ENCODE measurements at regions not wholly inside any gene's neighbourhood (a gene's known extent, or its start where the extent isn't known, plus 50 kb on each side); places are given as distances from the start of the nearest gene placed in this dataset.

DNA sequence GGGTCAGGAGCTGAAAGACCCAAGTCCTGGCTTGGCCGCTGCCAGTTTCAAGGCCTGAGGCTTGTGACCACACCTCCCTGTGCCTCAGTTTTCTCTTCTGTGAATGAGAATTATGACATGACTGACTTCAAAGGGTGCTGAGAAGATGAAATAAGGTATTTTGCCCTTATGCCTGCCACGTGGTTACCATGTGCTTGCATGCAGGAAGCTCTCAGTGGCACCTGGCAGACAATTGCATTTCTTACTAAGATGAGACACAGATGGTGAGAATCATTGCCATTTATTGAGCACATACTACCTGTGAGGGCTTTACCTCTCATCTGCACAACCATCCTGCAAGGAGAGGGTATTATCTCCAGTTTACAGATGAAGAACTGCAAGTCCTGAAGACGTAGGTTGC, 69.8 kb downstream of the MRM1 start:
- no peak overlapping the region for H3K27ac Mint-ChIP-seq (ENCODE audit: unreplicated experiment)
- no peak for TF ChIP-seq CTCF (IDR thresholded peaks at IDR 0.05; ENCODE audit: partially characterized antibody, unreplicated experiment)
- DNase-seq, result no peak
- H3K27me3 Mint-ChIP-seq (ENCODE audit: unreplicated experiment), result peaks cover 8% of the 10 kb centered on the region
- no peaks in the 10 kb centered on the region for H3K9me3 Mint-ChIP-seq (ENCODE audit: unreplicated experiment)
- H3K4me1 Mint-ChIP-seq (ENCODE audit: low read depth, unreplicated experiment), result no peaks in the 10 kb centered on the region
- no peaks in the 10 kb centered on the region for H3K36me3 Mint-ChIP-seq (ENCODE audit: unreplicated experiment)
- H3K4me3 Mint-ChIP-seq (ENCODE audit: unreplicated experiment), result no peak overlapping the region

DNA sequence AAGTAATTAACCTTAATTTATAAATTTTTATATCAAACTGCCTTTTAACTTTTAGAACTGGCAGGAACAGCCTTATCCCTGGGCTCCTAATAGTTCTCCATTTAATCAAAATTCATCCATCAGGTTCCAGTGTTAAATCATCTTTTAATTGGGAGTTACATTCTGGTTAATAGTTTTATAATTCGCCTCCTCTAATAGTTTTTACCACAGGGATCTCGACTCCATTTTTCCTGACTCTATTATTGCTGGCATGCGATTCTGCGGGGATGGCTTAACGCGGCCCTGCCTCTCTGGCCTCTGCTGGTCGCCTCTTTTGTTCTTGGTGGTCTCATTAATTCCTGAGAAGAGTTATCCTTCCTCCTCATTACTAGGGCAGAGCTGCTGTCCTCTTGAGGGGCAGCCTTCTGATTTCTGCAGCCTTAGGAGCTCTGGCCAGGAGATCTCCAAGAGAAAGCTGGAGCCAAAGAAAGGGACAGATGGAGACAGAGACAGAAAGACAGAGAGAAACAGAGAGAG, 71.1 kb downstream of the MRM1 start:
- Mint-ChIP-seq H3K27ac (ENCODE audit: unreplicated experiment) (no peak overlapping the region), H3K4me1 (ENCODE audit: low read depth, unreplicated experiment) (no peaks in the 10 kb centered on the region), H3K36me3 (ENCODE audit: unreplicated experiment) (no peaks in the 10 kb centered on the region), H3K27me3 (ENCODE audit: unreplicated experiment) (peaks cover 8% of the 10 kb centered on the region), H3K4me3 (ENCODE audit: unreplicated experiment) (no peak overlapping the region), H3K9me3 (ENCODE audit: unreplicated experiment) (no peaks in the 10 kb centered on the region)
- TF ChIP-seq CTCF (IDR thresholded peaks at IDR 0.05; ENCODE audit: partially characterized antibody, unreplicated experiment), result no peak
- no peak for DNase-seq

GRCh38 chr17:36673068-36673467, 71.7 kb downstream of the MRM1 start:
- H3K4me1 Mint-ChIP-seq (ENCODE audit: low read depth, unreplicated experiment), result no peaks in the 10 kb centered on the region
- no peak for DNase-seq
- no peak overlapping the region for H3K27ac Mint-ChIP-seq (ENCODE audit: unreplicated experiment)
- no peaks in the 10 kb centered on the region for H3K36me3 Mint-ChIP-seq (ENCODE audit: unreplicated experiment)
- no peak for TF ChIP-seq CTCF (IDR thresholded peaks at IDR 0.05; ENCODE audit: partially characterized antibody, unreplicated experiment)
- no peaks in the 10 kb centered on the region for H3K9me3 Mint-ChIP-seq (ENCODE audit: unreplicated experiment)
- no peak overlapping the region for H3K4me3 Mint-ChIP-seq (ENCODE audit: unreplicated experiment)
- H3K27me3 Mint-ChIP-seq (ENCODE audit: unreplicated experiment), result peaks cover 8% of the 10 kb centered on the region

GRCh38 chr17:36673637-36674277, 72.4 kb downstream of the MRM1 start:
- no peaks in the 10 kb centered on the region for H3K4me1 Mint-ChIP-seq (ENCODE audit: low read depth, unreplicated experiment)
- no peaks in the 10 kb centered on the region for H3K9me3 Mint-ChIP-seq (ENCODE audit: unreplicated experiment)
- DNase-seq, result no peak
- peaks cover 8% of the 10 kb centered on the region for H3K27me3 Mint-ChIP-seq (ENCODE audit: unreplicated experiment)
- no peaks in the 10 kb centered on the region for H3K36me3 Mint-ChIP-seq (ENCODE audit: unreplicated experiment)
- H3K4me3 Mint-ChIP-seq (ENCODE audit: unreplicated experiment), result no peak overlapping the region
- H3K27ac Mint-ChIP-seq (ENCODE audit: unreplicated experiment), result no peak overlapping the region
- no peak for TF ChIP-seq CTCF (IDR thresholded peaks at IDR 0.05; ENCODE audit: partially characterized antibody, unreplicated experiment)

- peaks cover 9% of the 10 kb centered on the region for H3K27me3 Mint-ChIP-seq (ENCODE audit: unreplicated experiment)
These were observed 72.9 kb downstream of the MRM1 start for GRCh38 chr17:36674278-36674650.

More at GRCh38 chr17:36674278-36674650, 72.9 kb downstream of the MRM1 start:
- no peaks in the 10 kb centered on the region for H3K36me3 Mint-ChIP-seq (ENCODE audit: unreplicated experiment)
- H3K4me1 Mint-ChIP-seq (ENCODE audit: low read depth, unreplicated experiment), result no peaks in the 10 kb centered on the region
- no peak for DNase-seq
- no peak for TF ChIP-seq CTCF (IDR thresholded peaks at IDR 0.05; ENCODE audit: partially characterized antibody, unreplicated experiment)
- H3K4me3 Mint-ChIP-seq (ENCODE audit: unreplicated experiment), result no peak overlapping the region
- H3K9me3 Mint-ChIP-seq (ENCODE audit: unreplicated experiment), result no peaks in the 10 kb centered on the region
- no peak overlapping the region for H3K27ac Mint-ChIP-seq (ENCODE audit: unreplicated experiment)

All from glutamatergic neuron (in vitro differentiated cells).